ENCODE measurements at regions not wholly inside any gene's neighbourhood (a gene's known extent, or its start where the extent isn't known, plus 50 kb on each side); places are given as distances from the start of the nearest gene placed in this dataset.

DNA sequence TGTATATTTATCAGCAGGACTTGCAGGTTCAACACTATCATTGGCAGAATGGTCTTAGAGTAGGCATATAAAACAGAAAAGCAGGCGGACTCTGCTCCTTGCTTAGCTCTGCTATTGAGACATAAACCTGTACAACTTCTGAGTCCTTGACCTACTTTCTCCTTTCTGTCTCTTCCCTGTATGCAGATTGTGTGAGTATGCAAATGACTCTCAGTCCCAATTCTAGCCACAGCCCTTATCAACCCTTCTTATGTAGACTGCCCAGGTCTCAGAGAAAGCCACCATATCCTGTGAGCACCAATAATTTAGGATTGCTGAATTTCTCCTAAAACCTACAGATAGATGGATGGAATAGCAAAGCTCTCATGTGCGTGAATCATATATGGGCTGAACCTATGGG is 367.6 kb upstream of the DDI1 start:
- DNase-seq, result no peak

- DNase-seq, result no peak
Measured at GRCh38 chr11:103671143-103671651, 365.2 kb upstream of the DDI1 start.

DNA sequence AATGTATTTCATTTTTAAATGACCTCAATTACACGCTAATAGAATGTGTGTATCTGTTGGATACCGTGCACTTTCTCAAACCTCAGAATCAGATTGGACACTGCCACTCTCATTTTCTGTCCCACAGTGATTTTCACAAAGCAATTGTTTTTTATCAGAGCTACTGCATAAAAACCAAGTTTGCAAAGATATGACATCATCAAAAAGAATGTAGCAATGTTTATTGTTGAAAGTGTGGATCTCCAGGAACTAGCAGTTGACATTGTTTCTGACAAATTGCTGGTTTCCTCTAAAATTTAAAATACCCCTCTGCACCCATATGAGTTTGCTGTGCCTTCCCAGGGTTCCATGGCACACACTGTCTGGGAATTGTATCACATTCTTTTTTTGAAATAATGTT is 362.7 kb upstream of the DDI1 start:
- no peak for DNase-seq

- no peak for DNase-seq
Measured at GRCh38 chr11:103676413-103676812, 360.0 kb upstream of the DDI1 start.

- no peak for DNase-seq
Measured at GRCh38 chr11:103680826-103681225, 355.6 kb upstream of the DDI1 start.

GRCh38 chr11:103681855-103682254 is 354.6 kb upstream of the DDI1 start:
- DNase-seq, result no peak

DNA sequence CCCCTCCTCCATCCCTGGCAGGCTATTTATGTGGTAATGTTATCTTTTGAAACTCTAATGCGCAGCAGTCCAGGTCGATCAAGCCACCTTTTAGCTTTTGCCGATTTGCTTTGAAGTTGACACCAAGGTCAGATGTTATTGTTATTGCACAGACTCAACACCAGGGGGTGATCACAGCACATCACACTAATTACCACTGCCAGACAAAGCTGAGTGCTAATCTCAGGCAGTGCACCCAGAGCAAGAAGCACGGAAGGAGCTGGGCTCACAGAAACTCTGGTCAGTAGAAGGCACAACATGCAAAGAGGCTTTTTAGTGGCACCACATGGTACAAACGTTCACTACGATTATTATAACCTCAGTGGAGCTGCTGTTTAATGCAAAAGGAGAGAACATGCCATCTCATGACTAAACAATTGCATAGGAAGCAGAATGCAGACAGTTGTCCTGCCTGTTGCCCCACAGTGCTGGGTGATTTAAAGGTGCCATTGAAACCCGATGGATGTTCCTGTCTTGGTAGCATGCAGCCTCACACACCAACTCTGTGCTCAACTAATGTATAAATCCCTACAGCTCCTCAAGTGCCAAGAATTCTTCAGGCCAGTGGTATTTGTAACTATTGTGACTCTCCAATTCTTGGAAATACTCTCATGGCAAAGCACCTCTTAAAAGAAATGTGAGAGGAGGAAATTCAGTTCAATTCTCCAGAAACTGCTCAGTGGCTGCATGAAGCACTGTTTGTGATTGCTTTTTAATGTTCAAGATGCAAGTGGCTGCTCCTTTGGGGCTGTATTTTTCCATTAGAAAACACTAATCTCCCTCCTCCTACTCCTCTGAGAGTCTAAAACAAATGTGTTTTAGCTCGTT is 353.9 kb upstream of the DDI1 start:
- peak; percentile 83 for DNase-seq

GRCh38 chr11:103683576-103683975 is 352.9 kb upstream of the DDI1 start:
- no peak for DNase-seq

GRCh38 chr11:103688924-103689323 is 347.5 kb upstream of the DDI1 start:
- DNase-seq, result no peak

DNA sequence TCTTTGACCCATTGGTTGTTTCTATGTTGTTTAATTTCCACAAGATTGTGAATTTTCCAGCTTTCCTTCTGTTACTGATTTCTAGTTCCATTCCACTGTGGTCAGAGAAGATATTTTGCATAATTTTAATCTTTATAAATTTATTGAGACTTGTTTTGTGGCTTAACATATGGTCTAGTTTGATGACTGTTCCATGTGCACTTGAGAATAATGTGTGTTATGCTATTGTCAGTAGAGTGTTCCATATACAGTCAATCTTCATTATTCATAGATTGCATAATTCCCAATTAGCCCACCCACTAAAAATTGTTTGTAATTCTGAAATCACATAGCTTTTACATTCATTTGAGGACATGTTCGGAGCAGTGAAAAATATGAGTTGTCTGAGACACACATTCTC is 346.1 kb upstream of the DDI1 start:
- DNase-seq, result no peak

- DNase-seq, result no peak
Measured at GRCh38 chr11:103696123-103696522, 340.3 kb upstream of the DDI1 start.

DNA sequence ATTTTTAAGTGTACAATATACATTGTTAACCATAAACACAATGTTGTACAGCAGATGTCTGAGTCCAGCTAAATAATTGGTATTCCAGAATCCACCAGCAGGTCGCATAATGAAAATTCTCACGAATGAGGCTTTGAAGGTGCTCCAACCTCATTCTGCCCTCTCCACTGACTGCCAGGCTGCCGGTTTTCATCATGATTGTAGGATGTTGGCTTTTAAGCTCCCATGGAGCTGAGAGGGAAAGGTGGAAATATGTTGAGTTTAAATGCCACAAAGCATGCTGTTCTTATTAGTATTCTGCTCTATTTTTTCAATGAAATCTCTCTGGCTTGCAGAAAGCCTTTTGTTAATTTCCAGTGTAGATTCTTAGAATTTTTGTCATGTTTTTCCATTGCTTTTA is 337.2 kb upstream of the DDI1 start:
- no peak for DNase-seq

- DNase-seq, result no peak
Measured at GRCh38 chr11:103699656-103700055, 336.8 kb upstream of the DDI1 start.

GRCh38 chr11:103700622-103701021 is 335.8 kb upstream of the DDI1 start:
- no peak for DNase-seq

- DNase-seq, result no peak
Measured at GRCh38 chr11:103703437-103703836, 333.0 kb upstream of the DDI1 start.

GRCh38 chr11:103703954-103704353 is 332.5 kb upstream of the DDI1 start:
- no peak for DNase-seq

GRCh38 chr11:103705642-103706041 is 330.8 kb upstream of the DDI1 start:
- no peak for DNase-seq

- DNase-seq, result no peak
Measured at GRCh38 chr11:103709371-103709770, 327.1 kb upstream of the DDI1 start.

DNA sequence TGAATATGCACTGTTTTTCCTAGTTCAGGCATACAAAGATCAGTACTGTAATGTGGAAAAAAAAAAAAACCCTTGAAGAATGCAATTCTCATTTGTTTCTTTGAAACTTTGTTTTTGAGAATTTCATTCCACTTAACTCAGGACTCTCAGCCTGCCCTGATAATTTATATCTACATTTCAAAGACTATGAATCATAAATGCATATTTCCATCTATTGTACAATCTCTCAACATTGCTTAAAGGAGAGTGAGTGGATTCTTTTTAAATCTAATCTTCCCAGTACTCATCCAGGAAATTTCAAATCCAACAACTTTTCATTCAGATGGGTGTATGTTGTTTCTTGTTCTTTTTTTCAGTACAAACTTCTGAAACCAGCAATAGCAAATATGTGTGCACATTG is 322.2 kb upstream of the DDI1 start:
- no peak for DNase-seq

- DNase-seq, result no peak
Measured at GRCh38 chr11:103716363-103716762, 320.1 kb upstream of the DDI1 start.

DNA sequence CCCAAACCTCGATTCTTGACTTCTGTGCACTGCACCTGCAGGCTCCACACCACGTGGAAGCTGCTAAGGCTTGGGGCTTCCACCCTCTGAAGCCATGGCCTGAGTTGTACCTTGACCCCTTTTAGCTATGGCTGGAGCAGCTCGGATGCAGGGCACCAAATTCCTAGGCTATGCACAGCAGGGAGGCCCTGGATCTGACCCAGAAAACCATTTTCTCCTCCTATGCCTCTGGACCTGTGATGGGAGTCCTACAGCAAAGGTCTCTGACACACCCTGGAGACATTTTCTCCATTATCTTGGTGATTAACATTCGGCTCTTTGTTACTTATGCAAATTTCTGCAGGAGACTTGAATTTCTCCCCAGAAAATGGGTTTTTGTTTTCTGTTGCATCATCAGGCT is 309.2 kb upstream of the DDI1 start:
- DNase-seq, result no peak

- no peak for DNase-seq
Measured at GRCh38 chr11:103729617-103730016, 306.8 kb upstream of the DDI1 start.

GRCh38 chr11:103730131-103730940 is 306.1 kb upstream of the DDI1 start:
- no peak for DNase-seq

DNA sequence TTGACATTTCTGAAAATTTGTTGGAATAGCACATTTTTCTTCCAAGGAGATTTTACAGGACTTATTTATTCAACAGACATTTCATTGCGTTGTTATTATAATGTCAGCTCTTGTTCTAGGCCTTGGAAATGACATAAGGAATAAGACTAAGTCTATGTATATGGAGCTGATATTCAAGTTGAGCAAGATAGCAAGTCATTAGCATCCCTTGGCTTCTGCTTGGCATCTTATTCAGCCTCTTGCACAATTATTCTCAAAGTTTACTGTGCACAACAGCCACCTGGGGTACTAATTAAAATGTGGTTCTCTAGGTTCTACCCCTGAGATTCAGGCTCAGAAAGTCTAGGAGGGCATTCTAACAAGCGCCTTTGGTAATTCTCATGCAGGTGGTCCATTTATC is 304.8 kb upstream of the DDI1 start:
- no peak for DNase-seq
